ENCODE measurements at regions not wholly inside any gene's neighbourhood (a gene's known extent, or its start where the extent isn't known, plus 50 kb on each side); places are given as distances from the start of the nearest gene placed in this dataset.

DNA sequence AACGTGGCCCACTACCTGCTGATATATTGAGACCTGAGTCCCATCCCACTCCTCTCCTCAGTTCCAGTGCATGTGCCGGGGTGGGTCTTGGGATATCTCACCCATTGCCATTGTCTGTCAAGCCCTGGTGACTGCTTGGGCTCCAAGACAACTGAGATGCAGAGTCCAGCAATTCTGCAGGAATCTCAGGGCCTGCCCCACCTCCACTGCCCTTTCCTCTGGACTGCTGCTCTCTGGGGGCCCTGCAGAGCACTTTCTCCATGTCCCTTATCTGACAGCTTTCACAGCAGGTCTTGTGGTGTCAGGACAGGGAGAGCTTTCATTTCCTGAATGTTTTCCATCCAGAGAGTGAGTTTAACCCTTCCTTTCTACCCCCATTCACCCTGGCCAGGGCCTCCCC is 152.9 kb downstream of the ARL4C start:
- TF ChIP-seq, protein P1, sequence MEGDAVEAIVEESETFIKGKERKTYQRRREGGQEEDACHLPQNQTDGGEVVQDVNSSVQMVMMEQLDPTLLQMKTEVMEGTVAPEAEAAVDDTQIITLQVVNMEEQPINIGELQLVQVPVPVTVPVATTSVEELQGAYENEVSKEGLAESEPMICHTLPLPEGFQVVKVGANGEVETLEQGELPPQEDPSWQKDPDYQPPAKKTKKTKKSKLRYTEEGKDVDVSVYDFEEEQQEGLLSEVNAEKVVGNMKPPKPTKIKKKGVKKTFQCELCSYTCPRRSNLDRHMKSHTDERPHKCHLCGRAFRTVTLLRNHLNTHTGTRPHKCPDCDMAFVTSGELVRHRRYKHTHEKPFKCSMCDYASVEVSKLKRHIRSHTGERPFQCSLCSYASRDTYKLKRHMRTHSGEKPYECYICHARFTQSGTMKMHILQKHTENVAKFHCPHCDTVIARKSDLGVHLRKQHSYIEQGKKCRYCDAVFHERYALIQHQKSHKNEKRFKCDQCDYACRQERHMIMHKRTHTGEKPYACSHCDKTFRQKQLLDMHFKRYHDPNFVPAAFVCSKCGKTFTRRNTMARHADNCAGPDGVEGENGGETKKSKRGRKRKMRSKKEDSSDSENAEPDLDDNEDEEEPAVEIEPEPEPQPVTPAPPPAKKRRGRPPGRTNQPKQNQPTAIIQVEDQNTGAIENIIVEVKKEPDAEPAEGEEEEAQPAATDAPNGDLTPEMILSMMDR (IDR thresholded peaks at IDR 0.05) = no peak
- TF ChIP-seq POLR2A (IDR thresholded peaks at IDR 0.05) = no peak

Measured in thyroid gland (tissue), 4 donors.